RWPE1 (cell line): ENCODE measurements at regions not wholly inside any gene's neighbourhood (a gene's known extent, or its start where the extent isn't known, plus 50 kb on each side); places are given as distances from the start of the nearest gene placed in this dataset.

Source experiments
- CTCF ChIA-PET: fragments of 350-600 bp; sonication (Branson Sonifier 250); formaldehyde crosslinking; extraction: SDS; loops from one replicate; lab custom pipeline; 2021; lab: Yijun Ruan, JAX
- POLR2A ChIA-PET: fragments of 400-600 bp; formaldehyde crosslinking; extraction: SDS; loops from one replicate; lab custom pipeline; 2020; ENCODE audit warnings: antibody characterized with exemption; ENCODE audit not compliant: low non-redundant PET; lab: Yijun Ruan, JAX
- DNase-seq: peaks from one replicate; pipeline ENCODE4 v3.0.0; 2012; ENCODE audit warnings: low spot score
- H3K27ac ChIP-seq: fragments of 450-650 bp; 2 replicates; pipeline ENCODE4 v1.5.1; 2017
- TF ChIP-seq, protein P1 (sequence below): fragments of 450-650 bp; conservative IDR thresholded peaks from 2 replicates; pipeline ENCODE4 v1.5.1; 2017; ENCODE audit warnings: low read depth, mild to moderate bottlenecking

- CTCF ChIA-PET, result no interaction called here
- H3K27ac ChIP-seq, result no peak overlapping the region
- TF ChIP-seq, protein P1, sequence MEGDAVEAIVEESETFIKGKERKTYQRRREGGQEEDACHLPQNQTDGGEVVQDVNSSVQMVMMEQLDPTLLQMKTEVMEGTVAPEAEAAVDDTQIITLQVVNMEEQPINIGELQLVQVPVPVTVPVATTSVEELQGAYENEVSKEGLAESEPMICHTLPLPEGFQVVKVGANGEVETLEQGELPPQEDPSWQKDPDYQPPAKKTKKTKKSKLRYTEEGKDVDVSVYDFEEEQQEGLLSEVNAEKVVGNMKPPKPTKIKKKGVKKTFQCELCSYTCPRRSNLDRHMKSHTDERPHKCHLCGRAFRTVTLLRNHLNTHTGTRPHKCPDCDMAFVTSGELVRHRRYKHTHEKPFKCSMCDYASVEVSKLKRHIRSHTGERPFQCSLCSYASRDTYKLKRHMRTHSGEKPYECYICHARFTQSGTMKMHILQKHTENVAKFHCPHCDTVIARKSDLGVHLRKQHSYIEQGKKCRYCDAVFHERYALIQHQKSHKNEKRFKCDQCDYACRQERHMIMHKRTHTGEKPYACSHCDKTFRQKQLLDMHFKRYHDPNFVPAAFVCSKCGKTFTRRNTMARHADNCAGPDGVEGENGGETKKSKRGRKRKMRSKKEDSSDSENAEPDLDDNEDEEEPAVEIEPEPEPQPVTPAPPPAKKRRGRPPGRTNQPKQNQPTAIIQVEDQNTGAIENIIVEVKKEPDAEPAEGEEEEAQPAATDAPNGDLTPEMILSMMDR, result no peak
- DNase-seq, result no peak
- POLR2A ChIA-PET, result no interaction called here
Observed at GRCh38 chr5:106522296-106522695, 1148.4 kb downstream of the EFNA5 start.

DNA sequence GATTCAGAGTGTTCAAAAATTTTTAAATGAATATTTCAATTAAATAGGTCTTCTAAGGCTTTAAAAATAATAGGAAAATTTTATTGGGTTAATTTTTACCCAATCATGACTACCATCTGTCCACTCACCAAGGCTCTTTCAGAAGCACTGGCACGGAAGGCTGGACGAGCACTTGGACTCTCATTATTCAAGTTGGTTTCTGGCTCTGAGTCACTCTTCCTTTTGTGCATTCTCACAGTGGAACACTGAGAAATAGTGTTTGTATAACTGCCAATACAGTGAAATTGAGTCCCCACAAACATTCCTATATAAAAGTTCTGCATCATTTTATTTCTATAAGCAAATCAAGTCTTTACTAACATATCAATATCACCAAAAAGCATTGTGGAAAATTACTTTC, 1149.0 kb downstream of the EFNA5 start:
- no peak for DNase-seq
- ChIA-PET POLR2A (no interaction called here), CTCF (no interaction called here)
- no peak overlapping the region for H3K27ac ChIP-seq
- TF ChIP-seq, protein P1, result no peak

- peak; percentile 13 for DNase-seq
- TF ChIP-seq, protein P1, result no peak
- POLR2A ChIA-PET, result no interaction called here
- CTCF ChIA-PET, result no interaction called here
- peak overlapping the region; percentile 36; the same call in 1 of the 2 replicates for H3K27ac ChIP-seq
Observed at GRCh38 chr5:106510321-106510720, 1160.4 kb downstream of the EFNA5 start.

- POLR2A ChIA-PET, result no interaction called here
- no peak overlapping the region for H3K27ac ChIP-seq
- no peak for DNase-seq
- TF ChIP-seq, protein P1, result no peak
- CTCF ChIA-PET, result no interaction called here
Observed at GRCh38 chr5:106508894-106509293, 1161.8 kb downstream of the EFNA5 start.

DNA sequence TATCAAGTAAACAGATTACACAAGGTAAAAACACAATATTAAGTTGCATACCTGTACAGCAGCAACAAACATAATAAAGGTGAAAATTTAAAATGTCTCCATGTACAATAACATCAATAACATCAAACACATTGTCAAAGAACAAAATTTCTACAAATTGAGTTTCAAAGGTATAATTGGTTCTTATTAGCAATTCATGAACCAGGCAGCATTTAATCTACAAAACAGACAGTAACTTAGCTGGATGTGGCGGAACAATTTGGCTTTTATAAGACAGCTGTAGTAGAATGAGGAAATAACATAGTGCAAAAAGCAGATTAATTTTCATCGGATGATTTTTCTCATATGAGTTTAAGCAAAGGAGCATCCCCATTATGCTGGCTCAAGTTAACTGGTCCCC, 1176.8 kb downstream of the EFNA5 start:
- POLR2A ChIA-PET, result no interaction called here
- CTCF ChIA-PET, result interaction anchor here (0.7 kb wide), 1 partner anchor 534 kb away, joined by 6 read pairs; no protein-coding TSS in a partner anchor
- no peak for DNase-seq
- H3K27ac ChIP-seq, result no peak overlapping the region
- TF ChIP-seq, protein P1, result no peak

DNA sequence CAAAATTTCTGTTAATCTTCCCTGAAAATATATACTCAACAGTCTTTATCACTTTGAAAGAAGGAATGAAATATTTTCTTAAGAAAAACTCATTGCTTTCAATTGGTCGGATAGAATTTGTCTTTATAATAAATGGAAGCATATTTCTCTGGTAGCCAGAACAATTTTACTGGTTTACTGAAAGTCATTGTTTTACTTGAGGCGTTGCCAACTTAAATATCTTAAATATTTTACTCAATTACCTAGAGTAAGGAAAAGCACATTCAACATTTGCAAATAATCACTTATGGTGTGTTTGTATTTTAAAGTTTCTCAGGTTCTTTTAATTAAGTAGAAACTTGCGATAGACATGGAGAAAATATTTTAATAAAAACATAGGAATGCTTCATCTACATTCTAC, 1181.7 kb downstream of the EFNA5 start:
- ChIA-PET CTCF (no interaction called here), POLR2A (no interaction called here)
- DNase-seq, result no peak
- H3K27ac ChIP-seq, result no peak overlapping the region
- TF ChIP-seq, protein P1, result no peak

- ChIA-PET POLR2A (no interaction called here), CTCF (interaction anchor here (0.6 kb wide), 1 partner anchor 9 kb away, joined by 3 read pairs; no protein-coding TSS in a partner anchor)
- H3K27ac ChIP-seq, result no peak overlapping the region
- DNase-seq, result no peak
- TF ChIP-seq, protein P1, result no peak
Observed at GRCh38 chr5:106488407-106488806, 1182.3 kb downstream of the EFNA5 start.
